ENCODE measurements at regions not wholly inside any gene's neighbourhood (a gene's known extent, or its start where the extent isn't known, plus 50 kb on each side); places are given as distances from the start of the nearest gene placed in this dataset.

DNA sequence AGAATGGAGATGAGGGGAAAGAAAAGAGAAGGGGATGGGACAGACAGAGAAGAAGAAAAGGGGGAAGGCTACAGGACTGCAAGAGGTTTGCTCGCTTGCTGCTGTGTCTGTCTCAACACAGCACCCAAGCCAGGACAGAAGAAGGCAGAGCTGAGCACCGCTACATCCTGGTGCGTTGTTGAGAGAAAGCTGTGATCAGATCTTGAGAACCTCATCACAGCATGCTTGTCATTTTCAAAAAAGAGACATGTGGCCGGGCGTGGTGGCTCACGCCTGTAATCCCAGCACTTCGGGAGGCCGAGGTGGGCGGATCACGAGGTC, 110.9 kb downstream of the NXNL2 start:
- TF ChIP-seq, protein P1, sequence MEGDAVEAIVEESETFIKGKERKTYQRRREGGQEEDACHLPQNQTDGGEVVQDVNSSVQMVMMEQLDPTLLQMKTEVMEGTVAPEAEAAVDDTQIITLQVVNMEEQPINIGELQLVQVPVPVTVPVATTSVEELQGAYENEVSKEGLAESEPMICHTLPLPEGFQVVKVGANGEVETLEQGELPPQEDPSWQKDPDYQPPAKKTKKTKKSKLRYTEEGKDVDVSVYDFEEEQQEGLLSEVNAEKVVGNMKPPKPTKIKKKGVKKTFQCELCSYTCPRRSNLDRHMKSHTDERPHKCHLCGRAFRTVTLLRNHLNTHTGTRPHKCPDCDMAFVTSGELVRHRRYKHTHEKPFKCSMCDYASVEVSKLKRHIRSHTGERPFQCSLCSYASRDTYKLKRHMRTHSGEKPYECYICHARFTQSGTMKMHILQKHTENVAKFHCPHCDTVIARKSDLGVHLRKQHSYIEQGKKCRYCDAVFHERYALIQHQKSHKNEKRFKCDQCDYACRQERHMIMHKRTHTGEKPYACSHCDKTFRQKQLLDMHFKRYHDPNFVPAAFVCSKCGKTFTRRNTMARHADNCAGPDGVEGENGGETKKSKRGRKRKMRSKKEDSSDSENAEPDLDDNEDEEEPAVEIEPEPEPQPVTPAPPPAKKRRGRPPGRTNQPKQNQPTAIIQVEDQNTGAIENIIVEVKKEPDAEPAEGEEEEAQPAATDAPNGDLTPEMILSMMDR (IDR thresholded peaks at IDR 0.05) = no peak
- TF ChIP-seq POLR2A (IDR thresholded peaks at IDR 0.05) (no peak), POLR2AphosphoS5 (IDR thresholded peaks at IDR 0.05) (no peak), EP300 (IDR thresholded peaks at IDR 0.05) (no peak)

All from suprapubic skin (tissue), 4 donors.